ENCODE measurements at regions not wholly inside any gene's neighbourhood (a gene's known extent, or its start where the extent isn't known, plus 50 kb on each side); places are given as distances from the start of the nearest gene placed in this dataset.

- Mint-ChIP-seq H3K36me3 (ENCODE audit: low read depth) (no peaks in the 10 kb centered on the region; the same call in 2 of the 3 replicates), H3K4me1 (0 out of 3 replicates have a peak, but pooled peaks cover 3% of the 10 kb centered on the region), H3K27me3 (ENCODE audit: insufficient read depth, low read depth, poor library complexity) (peaks cover 2% of the 10 kb centered on the region), H3K9me3 (no peaks in the 10 kb centered on the region; the same call in 2 of the 3 replicates), H3K4me3 (no peak overlapping the region), H3K27ac (no peak overlapping the region)
- H3K9me2 ChIP-seq (ENCODE audit: insufficient read depth) = 0 out of 2 replicates have a peak, but pooled peaks cover 4% of the 10 kb centered on the region
- no peak overlapping the region for H3K27ac ChIP-seq (ENCODE audit: low read depth)
- DNase-seq (ENCODE audit: low spot score) = no peak
- H2AFZ ChIP-seq = no peak overlapping the region
- no peaks in the 10 kb centered on the region for H3K4me1 ChIP-seq (ENCODE audit: insufficient read depth)
- H3K4me3 ChIP-seq = no peak overlapping the region
- H4K20me1 ChIP-seq (replicated peaks; ENCODE audit: insufficient read depth) = no peaks in the 10 kb centered on the region
- no peaks in the 10 kb centered on the region for H3F3A ChIP-seq (replicated peaks; ENCODE audit: low read depth)
- no peak overlapping the region for H3K4me2 ChIP-seq
- H3K36me3 ChIP-seq (ENCODE audit: insufficient read depth) = no peaks in the 10 kb centered on the region
- no peak for TF ChIP-seq EZH2phosphoT487 (IDR thresholded peaks at IDR 0.05; ENCODE audit: unreplicated experiment)
- TF ChIP-seq POLR2AphosphoS5 (IDR thresholded peaks at IDR 0.05; ENCODE audit: low read depth) = no peak
- TF ChIP-seq ZNF462 (CRISPR knock-in tag; IDR thresholded peaks at IDR 0.05) = no peak
- no peak for TF ChIP-seq EZH2 (IDR thresholded peaks at IDR 0.05; ENCODE audit: low read depth, unreplicated experiment)
- TF ChIP-seq ETS1 (IDR thresholded peaks at IDR 0.05) = no peak
- no peak for TF ChIP-seq CTCF (conservative IDR thresholded peaks at IDR 0.05; ENCODE audit: low read depth in 2 of 2)
- TF ChIP-seq ZNF331 (CRISPR knock-in tag; IDR thresholded peaks at IDR 0.05; ENCODE audit: low read depth) = no peak
- TF ChIP-seq STAT1 (IDR thresholded peaks at IDR 0.05; ENCODE audit: unreplicated experiment) = no peak
- no peak for TF ChIP-seq ZNF114 (CRISPR knock-in tag; IDR thresholded peaks at IDR 0.05)
- no peak for TF ChIP-seq REST (IDR thresholded peaks at IDR 0.05; ENCODE audit: unreplicated experiment)
- TF ChIP-seq JUNB (IDR thresholded peaks at IDR 0.05; ENCODE audit: unreplicated experiment) = no peak
- TF ChIP-seq NANOG (IDR thresholded peaks at IDR 0.05; ENCODE audit: borderline replicate concordance) = no peak
- no peak for TF ChIP-seq CREB1 (CRISPR knock-in tag; IDR thresholded peaks at IDR 0.05; ENCODE audit: low read depth)
- ATAC-seq = no peak
- H3K27me3 ChIP-seq (ENCODE audit: insufficient read depth) = no peaks in the 10 kb centered on the region
- no peaks in the 10 kb centered on the region for H3K79me2 ChIP-seq (replicated peaks; ENCODE audit: insufficient read depth)
Measured at GRCh38 chr2:123916531-123916930, 108.6 kb upstream of the CNTNAP5 start.

Measured in GM23338 (cell line).